HG02938 (cell line): ENCODE measurements at regions not wholly inside any gene's neighbourhood (a gene's known extent, or its start where the extent isn't known, plus 50 kb on each side); places are given as distances from the start of the nearest gene placed in this dataset.
"Not testable (repeated sequence)": the region's sequence is repeated elsewhere in the genome, so short reads cannot be mapped to it uniquely, and the experiment has no call there.

Experiments
- ATAC-seq: cut with Tn5 transposase; IDR thresholded peaks from one replicate; pipeline ENCODE4 v1.9.1; 2021; ENCODE audit warnings: mild to moderate bottlenecking, moderate library complexity; ENCODE audit not compliant: unreplicated experiment

DNA sequence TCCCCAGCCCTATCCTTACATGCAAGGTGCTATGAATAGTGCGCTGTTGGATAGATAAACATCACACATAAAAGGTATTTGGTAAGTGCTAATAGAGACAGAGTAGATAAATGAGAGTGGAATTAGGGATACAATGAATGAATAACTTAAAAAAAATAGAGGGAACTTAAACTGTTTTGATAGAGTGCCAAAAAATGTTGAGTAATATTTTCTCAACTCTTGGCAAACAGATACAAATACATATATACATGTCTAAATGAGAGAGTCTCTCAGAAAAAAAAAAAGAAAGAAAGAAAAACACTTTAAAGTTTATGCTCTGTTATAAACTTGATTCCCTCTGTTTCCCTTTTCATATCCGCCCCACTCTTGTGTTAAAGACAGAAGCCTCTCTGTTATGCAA is 667.4 kb downstream of the ROBO2 start:
- ATAC-seq: no peak

GRCh38 chr3:77709155-77709554 is 669.3 kb downstream of the ROBO2 start:
- no peak for ATAC-seq

DNA sequence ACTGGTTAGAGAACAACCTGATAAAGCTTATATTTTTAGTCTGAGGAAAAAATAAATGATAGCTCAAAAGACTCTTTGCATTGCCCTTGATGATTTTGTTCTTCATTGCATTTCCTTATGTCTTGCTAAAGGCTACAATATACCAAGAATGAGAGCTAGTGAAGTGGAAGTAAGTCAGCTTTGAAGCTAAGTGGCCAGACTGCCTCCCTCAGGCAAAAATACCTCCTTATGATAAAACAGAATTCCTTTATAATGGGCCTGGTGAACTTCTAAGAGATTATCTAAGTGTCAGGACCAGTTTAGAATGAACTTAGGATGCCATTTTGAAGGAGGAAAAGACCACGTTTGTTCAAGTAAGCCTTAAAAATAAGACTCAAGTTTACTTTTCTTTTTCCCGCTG is 678.4 kb downstream of the ROBO2 start:
- ATAC-seq: no peak

DNA sequence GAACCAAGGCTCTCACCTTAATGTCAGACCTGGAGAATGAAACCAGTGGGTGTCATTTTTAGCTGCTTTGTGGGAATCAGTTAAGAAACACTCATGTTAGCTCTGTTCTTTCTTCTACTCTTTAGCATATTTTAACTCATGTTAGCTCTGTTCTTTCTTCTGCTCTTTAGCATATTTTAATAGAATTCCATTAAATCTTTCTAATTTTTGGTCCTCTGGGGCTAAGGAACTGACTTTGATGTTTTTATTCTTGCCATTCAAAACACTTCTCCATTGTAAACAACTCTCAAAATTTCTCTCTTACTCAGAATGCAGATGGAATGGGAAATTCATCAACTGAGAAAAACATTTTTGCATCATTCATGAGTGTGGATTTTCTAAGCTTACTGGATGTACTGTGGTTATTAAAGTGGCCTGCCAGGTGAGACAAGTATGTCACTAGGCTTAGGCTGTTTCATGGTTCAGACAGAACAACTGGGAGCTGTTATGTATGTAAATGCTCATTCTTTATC is 680.6 kb downstream of the ROBO2 start:
- ATAC-seq: no peak

DNA sequence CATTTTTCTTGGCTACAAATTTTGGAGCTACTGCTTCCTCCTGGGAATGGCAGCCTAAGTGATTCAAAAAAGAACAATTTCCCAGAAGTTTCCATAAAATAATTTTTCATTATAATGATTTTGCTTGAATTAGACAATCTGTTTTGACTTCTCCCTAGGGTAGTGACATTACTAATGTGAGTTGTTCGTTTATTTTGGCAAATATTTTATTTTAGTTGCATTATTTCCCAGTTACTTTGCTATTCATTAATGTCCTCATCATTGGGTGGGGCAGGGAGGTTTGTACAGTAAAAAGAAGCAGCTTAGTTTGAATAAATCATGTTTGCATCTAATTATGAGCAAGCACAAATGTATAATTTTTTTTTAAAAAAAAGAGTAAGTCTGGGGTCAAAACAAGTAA is 686.6 kb downstream of the ROBO2 start:
- ATAC-seq: no peak

DNA sequence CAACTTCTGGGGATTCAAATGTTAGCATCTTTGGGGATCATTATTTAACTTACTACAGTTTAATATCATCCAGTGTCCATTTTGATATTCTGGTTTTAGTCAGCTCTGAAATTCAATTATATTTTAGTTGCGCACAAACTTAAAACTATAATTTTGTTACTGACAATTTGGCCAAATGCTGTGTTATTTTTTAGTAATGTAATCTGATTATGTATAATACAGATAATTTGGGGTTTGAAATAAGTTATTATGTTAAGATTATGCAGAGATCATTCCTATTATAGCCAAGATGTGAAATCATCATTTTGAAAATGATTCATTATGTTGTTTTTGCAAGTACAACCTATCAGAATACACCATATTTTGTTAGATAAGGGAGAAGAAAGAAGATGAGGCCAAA is 706.1 kb downstream of the ROBO2 start:
- no peak for ATAC-seq

DNA sequence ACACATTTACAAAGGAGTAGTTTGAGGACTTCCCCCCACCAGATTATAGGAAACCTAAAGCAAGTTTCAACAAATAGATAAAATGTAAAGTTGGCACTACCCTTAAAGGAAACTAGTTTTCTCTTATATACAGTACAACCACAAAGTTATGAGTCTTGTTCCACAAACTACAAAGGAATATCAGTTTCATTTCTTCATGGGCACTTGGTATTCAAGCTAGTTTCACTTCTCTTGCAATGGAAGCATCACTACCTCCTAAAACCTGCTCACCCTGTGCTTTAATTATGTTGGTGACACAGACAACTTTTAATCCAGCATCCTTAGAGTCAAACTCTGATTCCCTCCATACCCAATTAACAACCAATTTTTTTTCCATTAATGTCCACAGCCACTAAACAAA is 707.0 kb downstream of the ROBO2 start:
- no peak for ATAC-seq

DNA sequence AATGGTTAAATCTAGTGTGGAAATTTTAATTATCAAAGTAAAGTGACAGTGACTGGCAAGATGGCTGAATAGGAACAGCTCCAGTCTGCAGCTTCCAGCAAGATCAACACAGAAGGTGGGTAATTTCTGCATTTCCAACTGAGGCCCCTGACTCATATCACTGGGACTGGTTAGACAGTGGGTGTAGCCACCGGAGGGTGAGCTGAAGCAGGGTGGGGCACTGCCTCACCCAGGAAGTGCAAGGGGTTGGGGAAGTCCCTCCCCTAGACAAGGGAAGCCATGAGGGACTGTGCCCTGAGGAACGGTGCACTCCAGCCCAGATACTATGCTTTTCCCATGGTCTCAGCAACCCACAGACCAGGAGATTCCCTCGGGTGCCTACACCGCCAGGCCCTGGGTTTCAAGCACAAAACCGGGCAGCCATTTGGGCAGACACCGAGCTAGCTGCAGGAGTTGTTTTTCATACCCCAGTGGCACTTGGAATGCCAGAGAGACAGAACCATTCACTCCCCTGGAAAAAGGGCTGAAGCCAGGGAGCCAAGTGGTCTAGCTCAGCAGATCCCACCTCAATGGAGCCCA is 716.6 kb downstream of the ROBO2 start:
- ATAC-seq: not testable (repeated sequence)

DNA sequence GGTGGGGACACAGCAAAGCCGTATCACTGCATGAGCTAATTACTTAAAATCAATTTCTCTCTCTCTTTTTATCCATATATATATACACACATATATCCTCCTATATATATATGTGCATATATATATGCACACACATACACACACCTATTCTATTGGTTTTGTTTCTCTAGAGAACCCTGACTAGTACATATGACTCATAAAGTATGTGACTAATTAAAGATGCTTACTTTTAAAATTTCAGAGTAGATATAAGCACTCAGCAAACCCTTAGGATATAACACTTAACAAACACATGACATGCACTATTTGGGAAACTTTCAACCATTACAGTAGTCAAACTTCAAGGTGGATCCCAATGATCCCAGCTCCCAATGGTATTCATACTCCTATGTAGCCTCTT is 732.6 kb downstream of the ROBO2 start:
- ATAC-seq: no peak

DNA sequence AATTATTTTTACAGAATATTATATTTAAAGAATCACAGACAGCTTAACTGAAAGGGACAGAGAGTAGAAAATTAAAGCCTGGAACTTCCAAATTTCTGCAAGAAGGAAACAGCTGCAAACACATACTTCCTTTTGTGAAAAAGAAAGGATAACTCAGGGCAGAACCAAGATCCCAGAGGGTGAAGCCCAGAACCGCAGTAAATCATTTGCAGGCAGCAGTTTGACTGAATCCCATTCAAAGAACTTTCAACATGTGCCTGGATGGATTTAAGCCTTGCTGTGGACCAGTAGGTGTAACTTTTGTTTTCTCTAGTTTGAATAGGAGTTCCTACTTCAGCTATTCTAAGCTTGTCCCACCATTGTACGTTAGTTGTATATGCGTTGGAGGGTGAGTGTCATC is 733.2 kb downstream of the ROBO2 start:
- no peak for ATAC-seq

GRCh38 chr3:77780278-77780996 is 740.5 kb downstream of the ROBO2 start:
- no peak for ATAC-seq

GRCh38 chr3:77786216-77786615 is 746.3 kb downstream of the ROBO2 start:
- no peak for ATAC-seq

DNA sequence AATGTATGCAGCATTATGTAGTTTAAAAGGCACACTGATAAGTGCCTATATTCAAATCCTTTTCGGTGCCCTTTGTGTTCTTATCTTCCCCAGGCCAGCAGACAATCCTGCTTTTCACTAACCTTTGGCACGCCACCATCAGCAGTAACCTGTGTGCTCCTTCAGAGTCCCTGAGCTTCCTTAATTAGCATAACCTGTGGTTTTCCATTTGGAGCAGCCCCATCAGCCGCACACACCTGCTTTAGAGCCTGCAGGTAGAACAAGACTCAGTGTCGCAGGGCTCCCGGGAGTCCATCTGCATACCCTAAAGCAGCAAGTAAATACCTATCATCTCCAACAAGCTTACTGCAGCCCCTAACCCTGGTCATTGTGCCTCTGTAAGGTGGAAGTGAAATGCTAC is 755.1 kb downstream of the ROBO2 start:
- no peak for ATAC-seq

GRCh38 chr3:77799278-77799677 is 759.4 kb downstream of the ROBO2 start:
- ATAC-seq: no peak

- ATAC-seq: no peak
Observed at GRCh38 chr3:77800893-77801292, 761.0 kb downstream of the ROBO2 start.

GRCh38 chr3:77807312-77807711 is 767.4 kb downstream of the ROBO2 start:
- ATAC-seq: no peak

DNA sequence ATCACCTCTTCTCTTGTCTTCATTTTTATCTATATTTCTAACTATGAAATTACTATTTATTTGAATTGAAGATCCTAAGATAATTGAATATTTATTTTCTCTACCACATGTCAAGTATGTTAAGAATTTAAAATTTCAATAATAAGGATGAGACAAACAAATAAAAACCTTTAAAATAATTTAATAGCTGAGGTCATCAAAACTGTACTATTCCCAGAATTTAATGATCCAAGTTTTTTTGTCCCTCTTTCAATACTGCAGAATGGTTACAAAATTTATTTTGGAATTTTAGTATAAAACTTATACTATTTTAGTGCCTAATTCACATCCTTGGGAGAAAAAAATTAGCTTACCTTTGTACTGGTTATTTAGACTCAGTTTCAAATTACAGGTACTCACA is 774.9 kb downstream of the ROBO2 start:
- ATAC-seq: no peak

GRCh38 chr3:77815467-77815866 is 775.6 kb downstream of the ROBO2 start:
- no peak for ATAC-seq

- no peak for ATAC-seq
Observed at GRCh38 chr3:77816366-77816765, 776.5 kb downstream of the ROBO2 start.

DNA sequence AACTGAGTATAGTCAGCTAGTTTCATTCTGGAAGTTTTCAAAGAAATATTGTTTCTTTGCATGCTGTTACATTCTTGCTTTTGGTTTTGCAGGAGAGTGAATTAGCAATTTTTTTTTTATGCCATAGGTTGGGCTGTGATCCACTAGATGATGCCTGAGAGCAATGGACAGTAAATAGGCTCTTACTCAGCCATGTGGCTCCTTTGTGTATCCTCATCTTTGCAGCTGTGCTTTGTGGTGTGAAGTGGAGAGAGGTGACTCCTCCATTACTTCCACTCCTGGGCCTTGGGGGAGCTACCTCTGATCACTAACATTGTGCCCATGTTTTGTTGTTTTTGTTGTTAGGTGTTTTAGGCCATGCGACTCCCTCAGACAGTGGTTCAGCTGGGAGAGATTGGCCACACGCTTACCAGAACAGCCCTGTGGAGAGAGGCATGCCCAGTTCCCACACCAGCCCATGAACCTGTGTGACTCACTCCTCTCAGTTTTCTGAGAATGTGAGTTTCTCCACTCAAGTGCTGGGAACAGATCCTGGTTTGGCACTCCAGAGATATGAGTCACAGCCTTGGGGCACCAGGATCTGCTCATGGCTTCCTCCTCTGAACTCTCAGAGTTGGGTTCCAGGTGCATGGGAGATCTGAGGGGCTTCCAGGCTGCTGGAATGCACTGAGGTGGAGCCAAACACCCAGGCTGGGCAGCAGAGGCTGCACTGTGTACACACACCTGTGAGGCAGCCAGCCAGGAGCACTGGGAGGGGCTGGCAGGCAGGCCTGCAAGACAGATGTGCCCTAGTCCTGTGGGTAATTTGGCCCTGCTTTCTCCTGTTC is 785.3 kb downstream of the ROBO2 start:
- ATAC-seq: no peak

DNA sequence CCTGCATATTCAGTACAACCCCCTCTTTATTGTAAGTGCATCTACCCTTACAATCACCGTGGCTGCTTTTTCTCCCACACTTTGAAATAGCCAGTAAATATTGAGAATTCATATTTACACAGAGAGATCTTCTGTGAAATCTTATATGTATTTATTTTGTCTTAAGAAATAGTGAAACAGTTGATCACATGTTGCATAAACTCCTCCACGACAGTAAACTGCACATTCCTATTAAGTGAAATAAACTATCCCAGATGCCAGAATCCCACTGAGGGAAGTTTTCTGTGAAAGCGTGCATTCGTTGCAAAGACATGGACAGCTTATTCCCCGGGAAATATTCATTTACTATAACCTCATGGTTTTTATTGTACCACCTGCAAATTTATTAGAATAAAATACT is 796.0 kb downstream of the ROBO2 start:
- ATAC-seq: no peak

DNA sequence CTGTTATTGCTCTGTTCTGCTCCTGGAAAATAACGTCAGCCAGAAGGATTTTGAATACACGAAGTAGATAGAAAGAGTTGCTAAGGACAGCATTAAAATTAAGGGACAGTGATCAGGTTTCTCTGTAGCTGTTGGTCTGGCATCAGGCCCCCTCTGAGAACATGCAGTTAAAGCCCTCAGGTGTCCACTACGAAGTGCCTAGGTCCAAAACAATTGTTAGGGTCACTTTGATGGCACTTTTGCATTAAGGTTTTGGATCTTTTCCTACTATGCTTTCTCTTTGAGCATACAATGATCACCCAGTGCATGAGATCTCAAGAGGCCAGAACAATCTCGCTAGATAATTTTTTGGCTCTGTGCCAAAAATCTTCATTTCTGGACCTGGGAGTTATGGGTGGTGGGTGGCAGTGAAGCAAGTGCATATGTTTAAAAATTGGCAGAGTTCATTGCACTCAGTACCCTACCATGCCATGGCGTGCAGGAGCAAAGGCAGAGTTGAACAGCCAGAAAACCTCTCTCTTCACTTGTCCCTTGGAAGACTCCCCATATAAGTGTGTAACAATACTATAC is 797.6 kb downstream of the ROBO2 start:
- no peak for ATAC-seq
